ENCODE measurements at regions not wholly inside any gene's neighbourhood (a gene's known extent, or its start where the extent isn't known, plus 50 kb on each side); places are given as distances from the start of the nearest gene placed in this dataset.

- Histone ChIP-seq H3K4me1 (ENCODE audit: insufficient read depth, low read length) (no peaks in the 10 kb centered on the region), H3K79me2 (ENCODE audit: insufficient read depth, low read length) (no peaks in the 10 kb centered on the region), H3K9me3 (ENCODE audit: low read depth, low read length) (peaks cover 8% of the 10 kb centered on the region), H2AFZ (ENCODE audit: low read length) (no peak overlapping the region), H3K4me3 (ENCODE audit: insufficient read depth, low read length) (no peak overlapping the region), H3K4me2 (ENCODE audit: insufficient read depth, low read length) (no peak overlapping the region), H3K27ac (ENCODE audit: low read depth, low read length) (no peak overlapping the region), H4K20me1 (ENCODE audit: insufficient read depth, low read length) (no peaks in the 10 kb centered on the region), H3K36me3 (ENCODE audit: insufficient read depth, low read length) (no peaks in the 10 kb centered on the region), H3K27me3 (ENCODE audit: insufficient read depth, low read length) (no peaks in the 10 kb centered on the region)
- peak; percentile 18 for DNase-seq (ENCODE audit: insufficient read length, low spot score, missing footprints)
- TF ChIP-seq CTCF (IDR thresholded peaks at IDR 0.05; ENCODE audit: extremely low read depth, low read depth, low read length): no peak
Measured at GRCh38 chr4:178899084-178899483, 1456.8 kb upstream of the AGA start.

- H3K79me2 ChIP-seq (ENCODE audit: insufficient read depth, low read length): no peaks in the 10 kb centered on the region
- H2AFZ ChIP-seq (ENCODE audit: low read length): no peak overlapping the region
- no peak for DNase-seq (ENCODE audit: insufficient read length, low spot score, missing footprints)
- H3K4me2 ChIP-seq (ENCODE audit: insufficient read depth, low read length): no peak overlapping the region
- TF ChIP-seq CTCF (IDR thresholded peaks at IDR 0.05; ENCODE audit: extremely low read depth, low read depth, low read length): no peak
- no peaks in the 10 kb centered on the region for H4K20me1 ChIP-seq (ENCODE audit: insufficient read depth, low read length)
- no peaks in the 10 kb centered on the region for H3K4me1 ChIP-seq (ENCODE audit: insufficient read depth, low read length)
- peaks cover 6% of the 10 kb centered on the region for H3K9me3 ChIP-seq (ENCODE audit: low read depth, low read length)
- no peaks in the 10 kb centered on the region for H3K36me3 ChIP-seq (ENCODE audit: insufficient read depth, low read length)
- H3K27me3 ChIP-seq (ENCODE audit: insufficient read depth, low read length): no peaks in the 10 kb centered on the region
- no peak overlapping the region for H3K27ac ChIP-seq (ENCODE audit: low read depth, low read length)
- H3K4me3 ChIP-seq (ENCODE audit: insufficient read depth, low read length): no peak overlapping the region
Measured at GRCh38 chr4:178917756-178918155, 1475.5 kb upstream of the AGA start.

GRCh38 chr4:178937130-178937529 is 1494.9 kb upstream of the AGA start:
- Histone ChIP-seq H3K4me2 (ENCODE audit: insufficient read depth, low read length) (no peak overlapping the region), H3K9me3 (ENCODE audit: low read depth, low read length) (no peaks in the 10 kb centered on the region), H3K27ac (ENCODE audit: low read depth, low read length) (no peak overlapping the region), H4K20me1 (ENCODE audit: insufficient read depth, low read length) (no peaks in the 10 kb centered on the region), H3K36me3 (ENCODE audit: insufficient read depth, low read length) (no peaks in the 10 kb centered on the region), H3K79me2 (ENCODE audit: insufficient read depth, low read length) (no peaks in the 10 kb centered on the region), H3K4me3 (ENCODE audit: insufficient read depth, low read length) (no peak overlapping the region), H3K27me3 (ENCODE audit: insufficient read depth, low read length) (no peaks in the 10 kb centered on the region), H2AFZ (ENCODE audit: low read length) (no peak overlapping the region), H3K4me1 (ENCODE audit: insufficient read depth, low read length) (no peaks in the 10 kb centered on the region)
- no peak for DNase-seq (ENCODE audit: insufficient read length, low spot score, missing footprints)
- no peak for TF ChIP-seq CTCF (IDR thresholded peaks at IDR 0.05; ENCODE audit: extremely low read depth, low read depth, low read length)

GRCh38 chr4:178941975-178942374 is 1499.7 kb upstream of the AGA start:
- no peaks in the 10 kb centered on the region for H3K36me3 ChIP-seq (ENCODE audit: insufficient read depth, low read length)
- no peaks in the 10 kb centered on the region for H4K20me1 ChIP-seq (ENCODE audit: insufficient read depth, low read length)
- H3K4me1 ChIP-seq (ENCODE audit: insufficient read depth, low read length): no peaks in the 10 kb centered on the region
- no peak overlapping the region for H3K4me2 ChIP-seq (ENCODE audit: insufficient read depth, low read length)
- no peak overlapping the region for H2AFZ ChIP-seq (ENCODE audit: low read length)
- no peaks in the 10 kb centered on the region for H3K79me2 ChIP-seq (ENCODE audit: insufficient read depth, low read length)
- H3K4me3 ChIP-seq (ENCODE audit: insufficient read depth, low read length): no peak overlapping the region
- TF ChIP-seq CTCF (IDR thresholded peaks at IDR 0.05; ENCODE audit: extremely low read depth, low read depth, low read length): no peak
- no peak for DNase-seq (ENCODE audit: insufficient read length, low spot score, missing footprints)
- no peak overlapping the region for H3K27ac ChIP-seq (ENCODE audit: low read depth, low read length)
- no peaks in the 10 kb centered on the region for H3K9me3 ChIP-seq (ENCODE audit: low read depth, low read length)
- H3K27me3 ChIP-seq (ENCODE audit: insufficient read depth, low read length): no peaks in the 10 kb centered on the region
